ENCODE measurements at regions not wholly inside any gene's neighbourhood (a gene's known extent, or its start where the extent isn't known, plus 50 kb on each side); places are given as distances from the start of the nearest gene placed in this dataset.

- peaks cover 2% of the 10 kb centered on the region for H3K27me3 ChIP-seq (ENCODE audit: control insufficient read depth, insufficient read depth, low read length)
These were observed 110.6 kb upstream of the ANO1 start for GRCh38 chr11:69967484-69967883.

GRCh38 chr11:69968396-69969347 lies 109.4 kb upstream of the ANO1 start:
- Histone ChIP-seq H3K36me3 (ENCODE audit: control insufficient read depth, insufficient read depth, low read length) (no peaks in the 10 kb centered on the region), H3K4me3 (ENCODE audit: low read depth, low read length) (no peak overlapping the region), H3K27me3 (ENCODE audit: control insufficient read depth, insufficient read depth, low read length) (peaks cover 2% of the 10 kb centered on the region)
- no peak for TF ChIP-seq CTCF (IDR thresholded peaks at IDR 0.05; ENCODE audit: insufficient read depth, low read depth, low read length)
- DNase-seq (ENCODE audit: low read depth): no peak
- POLR2A ChIA-PET: interaction anchor here (0.5 kb wide), 1 partner anchor 68 kb away, joined by 7 read pairs; no protein-coding TSS in a partner anchor
- CTCF ChIA-PET: no interaction called here

More at GRCh38 chr11:69967484-69967883, 110.6 kb upstream of the ANO1 start:
- no peaks in the 10 kb centered on the region for H3K36me3 ChIP-seq (ENCODE audit: control insufficient read depth, insufficient read depth, low read length)
- TF ChIP-seq CTCF (IDR thresholded peaks at IDR 0.05; ENCODE audit: insufficient read depth, low read depth, low read length): no peak
- ChIA-PET CTCF (interaction anchor here (0.7 kb wide), 1 partner anchor 454 kb away, joined by 3 read pairs; no protein-coding TSS in a partner anchor), POLR2A (no interaction called here)
- no peak overlapping the region for H3K4me3 ChIP-seq (ENCODE audit: low read depth, low read length)
- DNase-seq (ENCODE audit: low read depth): no peak

- ChIA-PET CTCF (interaction anchor here (0.5 kb wide), 1 partner anchor 678 kb away, joined by 3 read pairs; no protein-coding TSS in a partner anchor), POLR2A (no interaction called here)
- no peak overlapping the region for H3K4me3 ChIP-seq (ENCODE audit: low read depth, low read length)
- DNase-seq (ENCODE audit: low read depth): no peak
- TF ChIP-seq CTCF (IDR thresholded peaks at IDR 0.05; ENCODE audit: insufficient read depth, low read depth, low read length): no peak
- peaks cover 2% of the 10 kb centered on the region; the same call in 1 of the 2 replicates for H3K27me3 ChIP-seq (ENCODE audit: control insufficient read depth, insufficient read depth, low read length)
- H3K36me3 ChIP-seq (ENCODE audit: control insufficient read depth, insufficient read depth, low read length): no peaks in the 10 kb centered on the region
These were observed 108.0 kb upstream of the ANO1 start for GRCh38 chr11:69969890-69970784.

GRCh38 chr11:69970785-69971535 lies 107.2 kb upstream of the ANO1 start:
- H3K4me3 ChIP-seq (ENCODE audit: low read depth, low read length): no peak overlapping the region
- CTCF ChIA-PET: no interaction called here
- H3K36me3 ChIP-seq (ENCODE audit: control insufficient read depth, insufficient read depth, low read length): no peaks in the 10 kb centered on the region
- POLR2A ChIA-PET: no interaction called here
- peaks cover 2% of the 10 kb centered on the region; the same call in 1 of the 2 replicates for H3K27me3 ChIP-seq (ENCODE audit: control insufficient read depth, insufficient read depth, low read length)
- DNase-seq (ENCODE audit: low read depth): no peak
- TF ChIP-seq CTCF (IDR thresholded peaks at IDR 0.05; ENCODE audit: insufficient read depth, low read depth, low read length): no peak

Data from BJ (cell line).